ENCODE measurements at regions not wholly inside any gene's neighbourhood (a gene's known extent, or its start where the extent isn't known, plus 50 kb on each side); places are given as distances from the start of the nearest gene placed in this dataset.

DNA sequence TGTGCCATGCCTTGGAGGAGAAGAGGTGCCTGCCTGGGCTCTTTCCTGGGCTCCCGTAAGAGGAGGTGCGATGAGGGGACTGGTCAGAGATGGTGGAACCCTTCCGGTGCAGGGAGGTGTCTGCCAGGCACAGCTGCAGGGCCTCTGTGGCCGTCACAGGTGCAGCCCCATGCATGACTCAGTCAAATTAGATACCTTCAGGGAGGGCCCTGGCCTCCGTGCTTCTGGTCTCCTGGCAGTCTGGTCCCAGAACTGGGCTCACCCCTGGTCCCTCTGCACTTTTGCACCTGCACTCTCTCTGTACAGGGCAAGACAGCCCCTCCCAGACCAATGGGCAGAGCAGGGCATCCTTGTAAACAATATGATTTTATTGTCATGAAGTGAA is 49.9 kb upstream of the LRPAP1 start:
- Histone ChIP-seq H3K27me3 (ENCODE audit: control insufficient read depth in 3 of 3, insufficient read depth in 3 of 3, low read length in 2 of 3) (peaks cover 0 to 2% (median 0%) of the 10 kb centered on the region in 3 donors), H3K36me3 (ENCODE audit: control insufficient read depth in 4 of 4, insufficient read depth in 4 of 4, low read length in 4 of 4) (no peaks in the 10 kb centered on the region), H3K4me1 (ENCODE audit: control insufficient read depth in 5 of 5, insufficient read depth in 5 of 5, low read length in 5 of 5) (no peaks in the 10 kb centered on the region), H3K9ac (ENCODE audit: insufficient read depth in 1 of 2, low read length in 2 of 2) (no peak overlapping the region), H3K27ac (ENCODE audit: low read depth in 1 of 2, low read length in 1 of 2) (no peak overlapping the region), H3K9me3 (ENCODE audit: control insufficient read depth in 4 of 4, insufficient read depth in 3 of 4, low read length in 3 of 4) (no peaks in the 10 kb centered on the region), H3K4me3 (no peak overlapping the region)
- TF ChIP-seq, protein P1, sequence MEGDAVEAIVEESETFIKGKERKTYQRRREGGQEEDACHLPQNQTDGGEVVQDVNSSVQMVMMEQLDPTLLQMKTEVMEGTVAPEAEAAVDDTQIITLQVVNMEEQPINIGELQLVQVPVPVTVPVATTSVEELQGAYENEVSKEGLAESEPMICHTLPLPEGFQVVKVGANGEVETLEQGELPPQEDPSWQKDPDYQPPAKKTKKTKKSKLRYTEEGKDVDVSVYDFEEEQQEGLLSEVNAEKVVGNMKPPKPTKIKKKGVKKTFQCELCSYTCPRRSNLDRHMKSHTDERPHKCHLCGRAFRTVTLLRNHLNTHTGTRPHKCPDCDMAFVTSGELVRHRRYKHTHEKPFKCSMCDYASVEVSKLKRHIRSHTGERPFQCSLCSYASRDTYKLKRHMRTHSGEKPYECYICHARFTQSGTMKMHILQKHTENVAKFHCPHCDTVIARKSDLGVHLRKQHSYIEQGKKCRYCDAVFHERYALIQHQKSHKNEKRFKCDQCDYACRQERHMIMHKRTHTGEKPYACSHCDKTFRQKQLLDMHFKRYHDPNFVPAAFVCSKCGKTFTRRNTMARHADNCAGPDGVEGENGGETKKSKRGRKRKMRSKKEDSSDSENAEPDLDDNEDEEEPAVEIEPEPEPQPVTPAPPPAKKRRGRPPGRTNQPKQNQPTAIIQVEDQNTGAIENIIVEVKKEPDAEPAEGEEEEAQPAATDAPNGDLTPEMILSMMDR (IDR thresholded peaks at IDR 0.05; ENCODE audit: control extremely low read depth, extremely low read depth), result no peak
- WGBS, 2 donors, result 80 to 86% methylated on average over 5 of the region's 5 CpGs
- no peak for ATAC-seq (ENCODE audit: insufficient read depth, low FRiP score)
- no peak for DNase-seq
